GM19043 (cell line): ENCODE measurements at regions not wholly inside any gene's neighbourhood (a gene's known extent, or its start where the extent isn't known, plus 50 kb on each side); places are given as distances from the start of the nearest gene placed in this dataset.
"Not testable (repeated sequence)": the region's sequence is repeated elsewhere in the genome, so short reads cannot be mapped to it uniquely, and the experiment has no call there.

Experiments used
- ATAC-seq: cut with Tn5 transposase; IDR thresholded peaks from one replicate; pipeline ENCODE4 v1.9.1; 2021; ENCODE audit warnings: low read depth; ENCODE audit not compliant: unreplicated experiment

DNA sequence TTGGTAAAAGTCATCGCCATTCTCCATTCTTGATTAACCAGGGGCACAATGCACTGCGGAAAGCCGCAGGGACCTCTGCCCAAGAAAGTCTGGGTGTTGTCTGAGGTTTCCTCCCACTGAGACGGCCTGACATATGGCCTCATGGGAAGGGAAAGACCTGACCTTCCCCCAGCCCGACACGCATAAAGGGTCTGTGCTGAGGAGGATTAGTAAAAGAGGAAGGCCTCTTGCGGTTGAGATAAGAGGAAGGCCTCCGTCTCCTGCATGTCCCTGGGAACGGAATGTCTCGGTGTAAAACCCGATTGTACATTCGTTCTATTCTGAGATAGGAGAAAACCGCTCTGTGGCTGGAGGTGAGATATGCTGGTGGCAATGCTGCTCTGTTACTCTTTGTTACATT, 704.3 kb upstream of the NECTIN3 start:
- not testable (repeated sequence) for ATAC-seq

DNA sequence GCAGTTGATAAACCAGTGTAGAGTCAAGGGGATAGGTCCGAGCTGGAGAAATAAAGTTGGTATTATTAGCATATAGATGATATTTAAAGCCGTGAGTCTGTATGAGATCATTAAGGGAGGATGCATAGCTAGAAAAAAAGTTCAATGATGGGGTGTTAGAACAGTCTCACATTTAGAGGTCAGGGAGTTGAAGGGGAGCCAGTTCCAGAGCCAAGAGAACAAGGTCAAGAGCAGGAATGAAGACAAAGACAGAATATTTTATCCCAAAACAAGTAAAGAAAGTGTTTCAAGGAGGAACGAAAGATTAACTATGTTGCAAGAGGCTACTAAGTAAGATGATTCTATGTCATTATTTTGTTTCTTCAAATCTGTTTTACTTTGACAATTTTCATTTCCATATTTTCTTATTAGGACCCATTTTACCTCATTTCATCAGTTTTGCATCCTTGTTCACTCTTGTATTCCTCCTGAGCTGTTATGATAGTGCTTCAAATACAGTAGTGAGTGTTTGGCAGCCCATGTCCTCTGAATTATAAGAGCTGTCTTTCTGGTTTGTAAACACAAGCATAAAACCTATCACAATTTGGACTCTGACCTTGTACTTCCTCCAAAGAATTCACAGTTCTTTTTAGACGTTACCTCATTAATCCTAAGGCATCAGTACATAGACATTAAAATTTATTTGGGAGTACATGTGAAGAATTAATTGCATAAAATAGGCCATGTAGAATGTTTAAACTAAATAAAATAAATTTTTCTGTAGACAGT, 695.7 kb upstream of the NECTIN3 start:
- no peak for ATAC-seq

DNA sequence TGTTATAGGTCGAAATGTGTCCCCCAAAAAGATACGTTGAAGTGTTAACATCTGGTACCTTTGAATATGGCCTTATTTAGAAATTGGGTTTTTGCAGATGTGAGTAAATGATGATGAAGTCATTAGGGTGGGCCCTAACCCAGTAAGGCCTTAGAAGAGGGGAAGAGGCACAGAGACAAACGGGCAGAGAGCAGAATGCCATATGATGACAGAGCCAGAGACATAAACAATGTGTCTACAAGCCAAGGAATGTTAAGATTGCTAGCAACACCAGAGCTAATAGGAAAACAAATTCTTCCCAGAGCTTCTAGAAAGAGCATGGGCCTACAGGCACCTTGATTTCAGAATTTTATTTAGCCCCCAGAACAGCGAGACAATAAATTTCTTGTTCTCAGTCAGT, 693.1 kb upstream of the NECTIN3 start:
- ATAC-seq, result no peak

DNA sequence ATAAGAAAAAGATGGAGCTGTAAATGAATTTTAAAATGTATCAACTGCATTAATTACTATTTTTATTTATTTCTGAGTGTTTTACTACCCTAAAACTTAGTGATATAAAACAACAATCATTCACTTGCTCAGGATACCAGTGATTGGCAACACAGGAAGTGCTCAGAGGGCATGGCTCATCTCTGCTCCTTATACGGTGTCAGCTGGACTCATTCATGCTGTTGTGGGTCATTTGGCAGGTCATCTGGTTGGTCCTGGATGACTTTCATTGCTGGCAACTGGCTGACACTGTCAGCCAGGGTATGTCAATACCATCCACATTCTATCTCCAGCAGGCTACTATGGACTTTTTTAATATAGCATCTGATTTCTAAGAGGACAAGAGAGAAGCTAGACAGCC, 689.6 kb upstream of the NECTIN3 start:
- no peak for ATAC-seq

DNA sequence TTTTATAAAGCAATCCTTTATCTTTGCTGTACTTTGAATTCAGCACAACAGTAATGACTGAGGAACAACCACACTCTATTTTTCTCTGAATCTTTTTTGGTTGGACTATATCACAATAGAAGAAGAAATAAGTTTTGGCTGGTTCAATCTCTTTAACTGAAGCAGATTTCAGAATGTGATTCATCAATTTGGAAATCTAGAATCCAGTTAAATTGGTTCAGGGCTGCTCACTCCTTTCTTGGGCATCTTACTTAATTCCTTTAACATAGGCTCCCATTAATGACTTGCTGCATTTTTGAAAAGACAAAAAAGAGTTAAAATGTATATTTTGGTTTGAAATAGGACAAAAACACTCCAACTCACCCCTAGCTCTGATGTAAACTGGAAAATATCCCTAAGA, 688.3 kb upstream of the NECTIN3 start:
- ATAC-seq, result no peak

DNA sequence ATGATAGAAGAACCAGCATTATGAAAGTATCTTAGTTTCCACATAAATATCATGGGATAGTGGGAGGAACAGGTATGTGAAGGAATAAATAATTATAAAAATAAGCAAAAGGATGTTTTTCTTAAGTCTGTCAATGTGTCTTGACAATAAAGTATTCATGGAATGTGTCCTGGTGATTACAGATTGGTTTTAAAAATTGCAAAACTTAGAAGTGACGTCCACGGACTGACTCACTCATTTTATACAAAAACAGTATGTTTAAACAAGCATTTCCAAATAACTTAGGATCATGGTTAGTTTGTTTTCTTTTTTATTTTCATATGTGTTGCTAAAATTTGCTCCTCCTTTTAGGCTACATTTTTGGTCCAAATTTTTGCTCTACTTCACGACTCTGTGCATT, 687.0 kb upstream of the NECTIN3 start:
- no peak for ATAC-seq

DNA sequence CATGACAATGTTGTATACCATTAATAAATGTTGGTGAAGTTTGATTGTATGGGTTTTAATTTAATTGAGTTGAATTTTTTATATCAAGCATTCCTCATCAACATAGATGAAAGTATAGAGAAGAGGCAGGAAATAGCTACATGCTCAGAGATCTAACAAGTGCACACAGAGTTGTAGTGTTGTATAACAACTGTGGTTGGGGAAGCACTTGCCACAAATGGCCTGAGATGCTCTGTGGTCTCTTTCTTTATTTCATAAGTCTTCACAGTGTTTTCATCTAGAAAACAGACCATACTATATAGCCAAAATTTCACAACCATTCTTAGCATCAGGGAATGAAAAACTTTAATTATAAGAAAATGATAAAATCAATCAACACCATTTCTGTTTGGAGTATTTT, 682.6 kb upstream of the NECTIN3 start:
- ATAC-seq, result no peak

DNA sequence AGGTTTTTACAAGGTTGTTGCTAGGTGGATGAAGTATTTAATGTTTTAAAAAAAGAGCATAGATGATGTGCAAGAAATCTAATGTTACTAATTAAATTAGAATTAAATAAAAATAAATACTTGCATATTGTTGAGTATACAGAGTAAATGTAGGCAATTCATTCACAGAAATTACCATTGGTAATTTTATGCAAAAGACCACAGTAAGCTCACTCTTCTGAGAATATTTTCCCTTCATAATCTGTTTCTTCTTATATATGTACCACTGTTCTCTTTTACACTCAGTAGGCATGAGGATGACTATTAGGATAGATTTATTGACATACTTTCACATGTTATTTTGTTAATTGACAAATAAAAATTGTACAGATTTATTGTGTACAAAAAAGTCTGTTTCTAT, 681.2 kb upstream of the NECTIN3 start:
- no peak for ATAC-seq

DNA sequence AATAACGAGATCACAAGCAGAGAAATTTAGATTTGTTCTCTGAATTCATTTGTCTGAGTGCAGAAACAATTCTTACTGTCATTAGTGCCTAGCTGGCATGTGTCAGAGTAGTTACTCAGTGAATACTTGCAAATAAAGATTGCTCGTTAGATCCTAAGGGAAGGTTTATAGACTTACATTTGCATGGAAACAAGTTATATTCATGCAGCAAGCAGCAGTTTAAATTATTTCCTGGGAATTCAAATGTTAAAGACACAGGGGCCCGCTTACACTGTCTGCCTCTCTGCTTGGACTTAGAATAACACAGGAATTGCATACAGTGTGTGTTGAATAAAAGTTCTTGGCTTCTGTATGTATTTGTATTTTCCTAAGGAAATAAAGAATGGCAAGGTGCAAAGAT, 680.6 kb upstream of the NECTIN3 start:
- no peak for ATAC-seq

DNA sequence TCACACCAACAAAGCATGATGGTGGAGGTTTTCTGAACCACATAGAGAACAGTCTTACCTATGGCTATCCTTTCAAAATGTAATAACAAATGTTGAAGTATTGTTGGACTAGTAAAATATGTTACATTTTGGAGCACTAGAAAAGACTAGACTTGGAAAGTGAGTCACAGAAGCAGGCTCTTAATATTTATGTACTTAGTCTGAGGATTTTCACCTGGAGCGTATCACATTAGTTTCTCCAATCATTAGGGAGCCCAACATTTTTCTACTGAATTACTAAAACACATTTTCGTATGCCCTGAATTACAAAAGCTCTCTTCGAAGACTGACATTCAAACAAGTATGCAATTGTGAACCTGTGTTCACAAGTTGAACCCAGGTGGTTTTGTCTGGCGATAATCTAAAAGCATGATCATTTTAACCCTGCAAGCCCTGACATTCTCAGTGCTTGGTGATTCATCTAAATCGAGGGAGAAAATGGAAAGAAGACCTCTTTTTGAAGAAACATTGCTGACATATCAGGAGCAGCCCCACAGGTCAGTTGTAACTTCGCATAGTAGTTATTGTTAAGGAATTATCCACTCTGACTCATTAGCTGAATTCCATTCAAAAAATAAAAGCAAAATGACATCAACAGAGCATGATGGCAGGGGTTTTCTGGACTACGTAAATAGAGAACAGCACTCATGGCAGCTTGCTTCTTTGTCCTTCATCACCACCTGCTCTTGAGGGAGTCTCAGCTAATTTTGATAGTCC, 679.8 kb upstream of the NECTIN3 start:
- no peak for ATAC-seq

DNA sequence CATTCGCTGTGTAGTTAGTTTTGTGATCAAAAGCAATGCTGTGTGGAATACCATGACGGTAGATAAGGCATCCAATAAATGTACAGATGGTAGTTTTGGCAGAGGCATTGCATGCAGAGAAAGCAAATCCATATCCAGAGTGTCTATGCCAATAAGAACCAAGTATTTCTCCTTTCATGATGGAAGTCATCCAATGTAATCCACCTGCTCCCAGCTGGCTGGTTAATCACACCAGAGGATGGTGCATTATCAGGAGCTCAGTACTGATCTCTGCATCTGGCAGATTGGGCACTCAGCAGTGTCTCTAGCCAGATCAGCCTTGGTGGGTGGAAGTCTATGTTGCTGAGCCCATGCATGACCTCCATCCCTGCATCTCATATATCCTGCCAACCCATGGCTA, 677.7 kb upstream of the NECTIN3 start:
- ATAC-seq, result no peak

DNA sequence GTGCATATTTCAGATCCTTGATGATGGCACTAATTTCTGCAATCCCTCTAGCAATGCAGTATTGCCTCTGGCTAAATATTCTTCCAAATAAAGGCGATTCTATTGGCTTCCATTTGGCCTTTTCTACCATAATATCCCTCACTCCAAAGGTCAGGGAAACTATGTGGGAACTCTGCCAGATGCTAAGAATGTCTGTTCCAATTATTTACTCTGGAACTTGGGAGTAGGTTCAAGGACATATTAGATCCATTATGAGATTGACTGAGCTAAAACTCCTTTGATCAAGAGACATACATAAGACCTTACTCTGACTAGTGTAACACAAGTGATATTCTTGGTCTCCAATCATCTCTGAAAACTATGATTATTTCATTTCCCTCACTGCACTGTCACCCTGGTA, 674.5 kb upstream of the NECTIN3 start:
- no peak for ATAC-seq

DNA sequence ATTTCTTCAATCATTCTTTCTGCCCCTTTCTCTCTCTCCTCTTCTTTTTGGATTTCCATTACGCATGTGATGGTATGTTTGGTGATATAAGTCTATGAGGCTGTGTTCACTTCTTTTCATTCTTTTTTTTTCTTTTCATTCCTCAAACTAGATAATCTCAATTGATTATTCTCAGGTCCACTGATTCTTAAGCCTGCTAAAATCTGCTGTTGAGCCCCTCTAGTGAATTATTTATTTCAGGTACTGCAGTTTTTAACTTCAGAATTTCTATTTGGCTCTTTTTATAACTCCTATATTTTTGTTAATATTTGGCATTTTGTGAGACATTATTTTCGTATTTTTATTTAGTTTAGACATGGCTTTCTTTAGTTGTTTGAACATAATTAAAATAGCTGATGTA, 671.3 kb upstream of the NECTIN3 start:
- ATAC-seq, result no peak

DNA sequence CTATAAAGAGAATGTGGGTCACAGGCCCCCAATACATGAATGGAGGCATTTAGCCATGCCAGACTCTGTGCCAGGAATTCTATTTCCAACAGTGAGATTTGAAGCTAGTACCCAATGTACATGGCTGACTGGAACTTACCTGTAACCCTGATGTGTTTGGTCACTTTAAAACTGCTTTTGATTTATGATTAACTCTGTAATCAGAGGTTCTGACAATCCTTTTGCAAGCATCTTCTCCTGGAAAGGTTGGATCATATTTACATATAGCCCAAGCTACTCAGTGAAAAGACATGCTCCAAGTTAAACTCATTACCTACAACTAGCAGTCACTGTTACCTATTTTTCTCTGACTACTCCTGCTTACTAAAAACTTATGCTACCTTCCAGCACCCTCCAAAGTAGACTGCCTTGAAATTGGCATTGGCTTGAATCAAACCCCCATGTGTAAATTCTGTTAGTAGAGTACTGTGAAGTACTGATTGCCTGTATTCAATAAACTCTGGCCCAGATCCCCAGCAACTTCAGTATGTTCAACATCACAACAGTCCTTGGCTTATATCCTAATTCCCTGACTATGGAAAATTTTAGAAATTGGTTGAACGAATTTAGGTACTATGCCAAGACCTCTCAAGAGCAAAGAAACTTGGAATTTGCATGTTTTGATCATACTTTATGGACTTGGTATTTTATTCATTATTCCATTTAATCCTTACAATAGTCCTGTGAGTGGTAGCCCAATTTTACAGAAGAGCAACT, 665.6 kb upstream of the NECTIN3 start:
- no peak for ATAC-seq

DNA sequence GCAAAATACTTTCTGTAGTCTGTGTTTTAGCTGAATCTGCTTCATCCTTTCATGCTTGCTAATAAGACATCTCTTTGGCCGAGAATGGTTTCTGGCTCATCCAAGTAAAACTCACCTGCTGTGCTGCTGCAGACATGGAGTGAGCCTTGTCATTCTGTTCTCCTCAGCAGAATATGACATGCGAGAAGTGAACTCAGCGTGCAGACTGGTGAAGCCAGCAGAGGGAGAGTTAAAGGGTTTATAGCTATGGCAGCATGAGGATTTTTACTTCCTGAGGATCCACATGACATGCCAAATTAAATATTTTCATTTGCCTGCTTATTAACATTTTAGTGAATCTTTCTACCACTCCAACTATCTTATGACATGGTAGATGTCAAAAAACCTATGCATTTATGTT, 658.4 kb upstream of the NECTIN3 start:
- no peak for ATAC-seq

DNA sequence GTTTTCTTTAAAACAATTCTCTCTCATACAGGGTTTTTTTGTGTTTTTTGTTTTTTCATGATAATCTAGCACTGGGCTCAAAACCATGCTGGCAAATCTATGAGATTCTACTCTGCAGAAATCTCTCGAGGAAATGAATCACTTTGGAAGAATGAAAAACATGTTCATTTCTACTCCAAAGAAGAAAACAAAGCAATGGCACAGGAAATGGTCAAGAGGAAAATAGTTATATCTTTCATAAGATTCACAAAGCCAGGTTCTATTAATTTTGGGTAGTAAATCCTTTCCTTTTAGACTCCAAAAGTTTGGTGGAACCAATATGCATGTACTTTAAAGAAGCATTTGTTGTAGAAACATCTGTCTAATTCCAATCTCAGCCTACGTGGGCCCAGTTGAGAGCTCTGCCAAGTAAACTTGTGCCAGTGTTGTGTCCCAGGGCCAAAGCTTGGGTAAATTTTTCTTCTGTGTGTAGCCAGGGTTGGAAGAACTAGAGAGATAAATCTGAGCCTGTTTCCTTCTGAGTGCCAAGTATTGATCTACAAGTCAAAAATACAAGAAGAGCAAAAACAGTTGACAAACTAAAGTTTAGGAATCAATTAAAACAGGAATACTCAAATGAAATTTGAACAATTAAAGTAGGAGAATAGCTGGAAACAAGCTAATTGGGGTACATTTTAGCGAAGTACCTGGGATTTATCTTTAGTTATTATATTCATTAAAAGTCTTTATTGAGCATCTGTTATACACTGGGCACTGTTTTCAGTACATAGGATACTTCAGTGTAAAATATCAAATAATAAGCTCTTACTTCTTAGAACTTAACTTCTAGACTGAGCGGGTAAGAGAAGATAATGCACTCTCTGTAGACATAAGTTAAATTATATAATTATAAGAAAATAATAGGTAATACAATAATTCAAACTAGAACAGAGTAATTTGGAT, 657.5 kb upstream of the NECTIN3 start:
- no peak for ATAC-seq

DNA sequence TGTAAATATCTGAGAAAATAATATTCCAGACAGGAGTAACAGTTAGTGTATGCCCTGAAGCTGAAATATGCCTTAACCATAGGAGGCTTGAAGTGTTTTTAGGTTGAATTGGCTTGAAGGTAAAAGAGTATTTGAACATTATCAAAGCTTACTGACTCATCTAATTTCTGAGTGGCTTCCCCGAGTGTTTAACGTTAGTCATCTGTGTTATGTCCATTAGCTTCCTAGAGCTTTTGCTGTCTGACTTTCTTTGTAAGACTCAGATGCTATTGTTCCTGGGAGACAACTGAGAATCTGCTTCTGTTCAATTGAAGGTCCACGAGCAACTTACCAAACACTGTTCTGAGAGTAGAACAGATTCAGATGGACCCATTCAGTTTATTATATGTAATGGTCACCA, 656.8 kb upstream of the NECTIN3 start:
- ATAC-seq, result no peak

DNA sequence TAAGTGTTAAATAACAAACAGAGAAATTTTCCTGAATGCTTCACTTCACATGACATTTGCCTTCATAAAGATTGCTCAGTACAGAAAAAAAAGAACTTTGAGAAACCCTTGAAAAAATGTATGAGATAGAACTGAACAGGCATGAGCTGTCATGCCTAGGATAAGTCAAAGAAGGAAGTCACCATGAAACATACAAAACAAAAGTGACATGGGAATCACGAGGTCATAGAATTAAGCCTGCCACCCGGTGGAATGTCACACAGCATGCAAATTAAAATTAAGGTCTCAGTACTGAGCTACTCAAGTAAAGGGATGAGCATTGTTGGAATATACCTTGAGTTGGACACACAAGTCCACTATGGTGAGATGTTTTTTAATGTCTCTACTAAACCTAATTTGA, 652.5 kb upstream of the NECTIN3 start:
- ATAC-seq, result no peak

DNA sequence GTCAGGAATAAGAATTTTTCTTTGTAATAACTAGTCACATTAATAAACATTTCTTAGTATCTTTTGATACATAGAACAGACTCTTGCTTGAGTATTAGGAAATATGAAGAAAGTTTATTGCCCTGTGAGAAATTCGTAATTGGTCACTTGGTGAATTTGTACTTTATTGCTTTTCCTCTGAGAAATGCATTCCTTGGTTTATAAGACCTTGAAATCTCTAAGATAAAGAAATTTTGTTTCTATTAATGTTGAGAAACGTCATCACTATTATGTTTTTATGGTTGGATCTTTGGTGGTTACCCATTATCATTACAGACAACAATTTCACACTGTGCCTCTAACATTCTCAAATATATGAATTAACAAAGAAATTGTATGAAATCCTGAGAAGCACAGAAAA, 652.0 kb upstream of the NECTIN3 start:
- no peak for ATAC-seq

DNA sequence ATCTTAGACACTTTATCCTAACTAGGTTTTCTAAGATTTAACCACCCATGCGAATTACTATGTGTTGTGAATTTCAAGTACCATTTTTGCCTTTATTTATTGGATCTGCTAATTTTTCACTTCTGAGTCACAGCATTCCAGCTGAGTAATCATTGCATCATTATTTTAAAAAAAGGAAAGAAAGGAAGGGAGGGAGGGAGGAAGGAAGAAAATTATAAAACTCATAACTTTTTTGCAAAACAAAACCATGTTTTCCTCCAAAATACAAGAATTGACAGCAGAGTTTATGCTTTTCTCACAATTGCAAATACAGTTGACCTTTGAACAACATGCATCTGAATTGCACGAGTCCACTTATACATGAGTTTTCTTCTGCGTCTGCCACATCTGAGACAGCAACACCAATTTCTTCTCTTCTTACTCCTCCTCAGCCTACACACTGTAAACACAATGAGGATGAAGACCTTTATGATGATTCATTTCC, 651.4 kb upstream of the NECTIN3 start:
- ATAC-seq, result no peak
